ENCODE measurements at regions not wholly inside any gene's neighbourhood (a gene's known extent, or its start where the extent isn't known, plus 50 kb on each side); places are given as distances from the start of the nearest gene placed in this dataset.

DNA sequence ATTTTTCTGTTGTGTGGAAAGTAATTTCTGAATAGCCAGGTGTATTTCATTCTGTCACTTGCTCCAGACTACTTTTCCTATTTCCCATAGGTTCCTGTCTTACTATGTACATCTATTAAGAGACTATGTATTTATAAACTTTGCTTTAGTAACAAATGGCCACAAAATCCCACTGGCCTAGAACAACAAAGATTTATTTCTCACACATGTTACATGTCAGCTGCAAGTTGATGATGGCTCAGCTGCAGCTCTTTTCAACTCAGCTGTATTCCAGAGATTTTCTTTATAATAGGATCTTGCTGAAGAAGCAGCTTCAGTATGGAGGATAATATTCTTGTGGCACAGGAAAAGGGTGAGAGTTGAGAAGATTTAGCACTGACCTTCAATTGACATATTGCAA, 539.6 kb upstream of the LRRC4C start:
- no peak overlapping the region for H2BK120ac ChIP-seq (ENCODE audit: insufficient read depth, low read length, poor library complexity)
- H3K36me3 ChIP-seq (ENCODE audit: control insufficient read depth in 1 of 2, insufficient read depth in 2 of 2, low read length in 2 of 2), result no peaks in the 10 kb centered on the region
- no peak overlapping the region for H2AFZ ChIP-seq (ENCODE audit: insufficient read depth, low read length, poor library complexity)
- no peak overlapping the region for H2AK5ac ChIP-seq (ENCODE audit: low read length)
- no peaks in the 10 kb centered on the region for H3K79me1 ChIP-seq (ENCODE audit: low read length)
- H3K4me2 ChIP-seq (ENCODE audit: low read length), result no peak overlapping the region
- no peak overlapping the region for H4K91ac ChIP-seq (ENCODE audit: low read depth, low read length)
- no peak overlapping the region for H2BK5ac ChIP-seq (ENCODE audit: low read depth, low read length, poor library complexity)
- no peak overlapping the region for H2BK12ac ChIP-seq (ENCODE audit: low read length)
- DNase-seq, result no peak
- no peak overlapping the region for H3K9ac ChIP-seq (ENCODE audit: low read length)
- H3K18ac ChIP-seq (ENCODE audit: low read length), result no peak overlapping the region
- no peak overlapping the region for H3K4ac ChIP-seq (ENCODE audit: low read depth, low read length)
- H3K4me3 ChIP-seq (ENCODE audit: low read depth, low read length), result no peak overlapping the region
- no peaks in the 10 kb centered on the region for H3K79me2 ChIP-seq (ENCODE audit: control insufficient read depth, insufficient read depth, low read length, poor library complexity)
- no peak overlapping the region for H3K14ac ChIP-seq (ENCODE audit: low read length)
- H3K23ac ChIP-seq (ENCODE audit: low read length), result no peak overlapping the region
- no peak overlapping the region for H3K27ac ChIP-seq (ENCODE audit: low read depth, low read length)
- H3K4me1 ChIP-seq (ENCODE audit: control insufficient read depth in 1 of 2, insufficient read depth in 2 of 2, low read length in 2 of 2), result no peaks in the 10 kb centered on the region
- no peaks in the 10 kb centered on the region for H3K9me3 ChIP-seq (ENCODE audit: insufficient read depth, low read depth, low read length)
- H3K27me3 ChIP-seq (ENCODE audit: insufficient read depth, low read length), result no peaks in the 10 kb centered on the region
- no peak overlapping the region for H4K12ac ChIP-seq (ENCODE audit: low read depth, low read length)
- no peak overlapping the region for H4K8ac ChIP-seq (ENCODE audit: low read depth, low read length)

DNA sequence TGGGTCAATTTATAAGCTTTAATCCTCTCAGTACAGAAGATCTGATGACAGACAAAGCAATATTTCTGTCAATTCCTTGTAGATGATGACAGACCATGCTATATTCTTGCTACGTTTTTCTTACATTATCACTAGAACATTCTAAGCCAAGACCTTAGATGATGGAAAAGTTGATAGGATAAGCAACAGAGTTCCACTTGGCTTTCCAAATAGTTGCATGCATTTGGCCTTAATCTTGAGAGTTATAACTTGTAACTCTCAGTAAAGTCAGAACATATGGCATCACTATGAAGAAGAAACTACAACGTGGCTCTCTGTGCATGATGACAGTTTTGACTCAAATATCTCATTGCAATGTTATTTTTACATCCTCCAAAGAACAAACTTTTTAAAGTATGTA, 544.3 kb upstream of the LRRC4C start:
- Histone ChIP-seq H3K14ac (ENCODE audit: low read length) (no peak overlapping the region), H2BK120ac (ENCODE audit: insufficient read depth, low read length, poor library complexity) (no peak overlapping the region), H3K18ac (ENCODE audit: low read length) (no peak overlapping the region), H4K91ac (ENCODE audit: low read depth, low read length) (no peak overlapping the region), H3K79me2 (ENCODE audit: control insufficient read depth, insufficient read depth, low read length, poor library complexity) (no peaks in the 10 kb centered on the region), H3K27ac (ENCODE audit: low read depth, low read length) (no peak overlapping the region), H3K23ac (ENCODE audit: low read length) (no peak overlapping the region), H4K8ac (ENCODE audit: low read depth, low read length) (no peak overlapping the region), H3K79me1 (ENCODE audit: low read length) (no peaks in the 10 kb centered on the region), H3K4me2 (ENCODE audit: low read length) (no peak overlapping the region), H2AFZ (ENCODE audit: insufficient read depth, low read length, poor library complexity) (no peak overlapping the region), H2AK5ac (ENCODE audit: low read length) (no peak overlapping the region), H3K9ac (ENCODE audit: low read length) (no peak overlapping the region), H3K4ac (ENCODE audit: low read depth, low read length) (no peak overlapping the region), H3K27me3 (ENCODE audit: insufficient read depth, low read length) (no peaks in the 10 kb centered on the region), H3K4me3 (ENCODE audit: low read depth, low read length) (no peak overlapping the region), H2BK12ac (ENCODE audit: low read length) (no peak overlapping the region), H3K36me3 (ENCODE audit: control insufficient read depth in 1 of 2, insufficient read depth in 2 of 2, low read length in 2 of 2) (no peaks in the 10 kb centered on the region), H2BK5ac (ENCODE audit: low read depth, low read length, poor library complexity) (no peak overlapping the region), H3K9me3 (ENCODE audit: insufficient read depth, low read depth, low read length) (no peaks in the 10 kb centered on the region), H4K12ac (ENCODE audit: low read depth, low read length) (no peak overlapping the region), H3K4me1 (ENCODE audit: control insufficient read depth in 1 of 2, insufficient read depth in 2 of 2, low read length in 2 of 2) (no peaks in the 10 kb centered on the region)
- no CpG with 5 or more reads among the region's 2 CpGs for WGBS (ENCODE audit: extremely low coverage, insufficient coverage, insufficient read length)
- DNase-seq, result no peak

DNA sequence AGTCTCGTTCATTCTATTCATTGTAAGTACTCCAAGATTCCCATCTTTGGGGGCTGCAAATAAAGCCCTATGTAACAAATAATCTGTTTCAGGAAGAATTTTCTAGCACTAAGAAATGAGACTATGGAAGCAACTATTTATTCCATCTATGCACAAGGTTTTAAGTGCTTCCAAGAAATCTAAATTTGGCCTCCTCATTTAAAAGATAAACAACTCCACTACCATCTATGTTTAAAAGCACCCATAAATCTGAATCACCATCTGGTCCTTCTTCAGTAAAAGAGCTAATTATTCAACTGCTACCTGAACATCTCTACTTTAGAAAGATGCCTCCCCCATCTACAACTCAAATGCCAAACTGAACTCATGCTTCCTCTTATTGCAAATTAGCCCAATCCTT, 547.3 kb upstream of the LRRC4C start:
- WGBS (ENCODE audit: extremely low coverage, insufficient coverage, insufficient read length), result no CpG with 5 or more reads among the region's 1 CpG
- Histone ChIP-seq H4K91ac (ENCODE audit: low read depth, low read length) (no peak overlapping the region), H3K9me3 (ENCODE audit: insufficient read depth, low read depth, low read length) (no peaks in the 10 kb centered on the region), H3K4me1 (ENCODE audit: control insufficient read depth in 1 of 2, insufficient read depth in 2 of 2, low read length in 2 of 2) (no peaks in the 10 kb centered on the region), H3K23ac (ENCODE audit: low read length) (no peak overlapping the region), H4K8ac (ENCODE audit: low read depth, low read length) (no peak overlapping the region), H3K4ac (ENCODE audit: low read depth, low read length) (no peak overlapping the region), H2AK5ac (ENCODE audit: low read length) (no peak overlapping the region), H3K79me2 (ENCODE audit: control insufficient read depth, insufficient read depth, low read length, poor library complexity) (no peaks in the 10 kb centered on the region), H2BK120ac (ENCODE audit: insufficient read depth, low read length, poor library complexity) (no peak overlapping the region), H3K4me3 (ENCODE audit: low read depth, low read length) (no peak overlapping the region), H3K27me3 (ENCODE audit: insufficient read depth, low read length) (no peaks in the 10 kb centered on the region), H3K36me3 (ENCODE audit: control insufficient read depth in 1 of 2, insufficient read depth in 2 of 2, low read length in 2 of 2) (no peaks in the 10 kb centered on the region), H4K12ac (ENCODE audit: low read depth, low read length) (no peak overlapping the region), H3K9ac (ENCODE audit: low read length) (no peak overlapping the region), H3K27ac (ENCODE audit: low read depth, low read length) (no peak overlapping the region), H3K4me2 (ENCODE audit: low read length) (no peak overlapping the region), H2AFZ (ENCODE audit: insufficient read depth, low read length, poor library complexity) (no peak overlapping the region), H3K14ac (ENCODE audit: low read length) (no peak overlapping the region), H3K18ac (ENCODE audit: low read length) (no peak overlapping the region), H2BK12ac (ENCODE audit: low read length) (no peak overlapping the region), H2BK5ac (ENCODE audit: low read depth, low read length, poor library complexity) (no peak overlapping the region), H3K79me1 (ENCODE audit: low read length) (no peaks in the 10 kb centered on the region)
- DNase-seq, result no peak

DNA sequence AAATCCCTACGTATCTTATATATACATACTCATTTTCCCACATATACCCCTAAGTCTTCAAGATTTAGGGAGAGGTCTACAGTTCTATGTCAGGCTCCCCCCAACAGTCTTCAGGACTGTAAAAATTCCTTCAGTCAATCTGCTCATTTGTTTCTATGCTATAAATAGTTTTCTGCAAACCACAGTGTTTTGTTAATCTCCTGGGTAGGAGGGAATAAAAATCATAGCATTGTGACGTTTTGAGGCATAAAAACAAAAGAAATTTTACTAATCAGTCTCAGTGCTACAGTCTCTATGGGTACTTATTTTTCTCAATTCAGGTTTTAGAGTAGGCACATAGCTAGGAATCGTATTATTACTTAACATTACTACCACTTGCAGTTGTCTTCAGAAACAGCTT, 552.8 kb upstream of the LRRC4C start:
- Histone ChIP-seq H2BK120ac (ENCODE audit: insufficient read depth, low read length, poor library complexity) (no peak overlapping the region), H4K8ac (ENCODE audit: low read depth, low read length) (no peak overlapping the region), H2BK5ac (ENCODE audit: low read depth, low read length, poor library complexity) (no peak overlapping the region), H3K36me3 (ENCODE audit: control insufficient read depth in 1 of 2, insufficient read depth in 2 of 2, low read length in 2 of 2) (no peaks in the 10 kb centered on the region), H3K79me2 (ENCODE audit: control insufficient read depth, insufficient read depth, low read length, poor library complexity) (no peaks in the 10 kb centered on the region), H3K4ac (ENCODE audit: low read depth, low read length) (no peak overlapping the region), H2BK12ac (ENCODE audit: low read length) (no peak overlapping the region), H3K27me3 (ENCODE audit: insufficient read depth, low read length) (no peaks in the 10 kb centered on the region), H3K18ac (ENCODE audit: low read length) (no peak overlapping the region), H3K9ac (ENCODE audit: low read length) (no peak overlapping the region), H2AK5ac (ENCODE audit: low read length) (no peak overlapping the region), H3K23ac (ENCODE audit: low read length) (no peak overlapping the region), H4K91ac (ENCODE audit: low read depth, low read length) (no peak overlapping the region), H4K12ac (ENCODE audit: low read depth, low read length) (no peak overlapping the region), H3K4me1 (ENCODE audit: control insufficient read depth in 1 of 2, insufficient read depth in 2 of 2, low read length in 2 of 2) (no peaks in the 10 kb centered on the region), H3K27ac (ENCODE audit: low read depth, low read length) (no peak overlapping the region), H3K9me3 (ENCODE audit: insufficient read depth, low read depth, low read length) (no peaks in the 10 kb centered on the region), H3K79me1 (ENCODE audit: low read length) (no peaks in the 10 kb centered on the region), H3K4me2 (ENCODE audit: low read length) (no peak overlapping the region), H2AFZ (ENCODE audit: insufficient read depth, low read length, poor library complexity) (no peak overlapping the region), H3K4me3 (ENCODE audit: low read depth, low read length) (no peak overlapping the region), H3K14ac (ENCODE audit: low read length) (no peak overlapping the region)
- WGBS (ENCODE audit: extremely low coverage, insufficient coverage, insufficient read length), result no CpG with 5 or more reads among the region's 3 CpGs
- no peak for DNase-seq
